HG02981 (cell line): ENCODE measurements at regions not wholly inside any gene's neighbourhood (a gene's known extent, or its start where the extent isn't known, plus 50 kb on each side); places are given as distances from the start of the nearest gene placed in this dataset.
"Not testable (repeated sequence)": the region's sequence is repeated elsewhere in the genome, so short reads cannot be mapped to it uniquely, and the experiment has no call there.

ENCODE experiments used
- ATAC-seq: cut with Tn5 transposase; IDR thresholded peaks from one replicate; pipeline ENCODE4 v1.9.1; 2021; ENCODE audit warnings: mild to moderate bottlenecking, moderate library complexity; ENCODE audit not compliant: unreplicated experiment

DNA sequence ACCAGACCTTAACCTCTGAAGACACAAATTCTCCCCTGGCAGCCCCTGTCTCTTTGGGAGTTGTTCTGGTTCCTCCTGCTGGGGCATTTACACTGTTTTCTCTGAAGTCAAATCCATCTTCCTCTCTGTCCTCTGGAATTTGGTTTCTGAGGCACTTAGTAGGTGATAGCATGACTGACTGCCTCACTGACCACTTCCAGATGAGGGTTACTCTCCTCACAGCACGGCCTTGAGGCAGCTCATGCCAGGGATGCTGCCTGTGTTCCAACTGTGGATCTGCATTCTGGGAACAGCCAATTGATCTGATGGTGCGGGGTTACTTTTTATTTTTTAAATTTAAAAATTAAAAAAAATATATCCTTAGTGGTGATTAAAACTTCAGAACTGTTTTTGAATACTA is 140.9 kb upstream of the ROPN1 start:
- ATAC-seq, result no peak

GRCh38 chr3:124133366-124133940 is 141.5 kb upstream of the ROPN1 start:
- ATAC-seq, result no peak

DNA sequence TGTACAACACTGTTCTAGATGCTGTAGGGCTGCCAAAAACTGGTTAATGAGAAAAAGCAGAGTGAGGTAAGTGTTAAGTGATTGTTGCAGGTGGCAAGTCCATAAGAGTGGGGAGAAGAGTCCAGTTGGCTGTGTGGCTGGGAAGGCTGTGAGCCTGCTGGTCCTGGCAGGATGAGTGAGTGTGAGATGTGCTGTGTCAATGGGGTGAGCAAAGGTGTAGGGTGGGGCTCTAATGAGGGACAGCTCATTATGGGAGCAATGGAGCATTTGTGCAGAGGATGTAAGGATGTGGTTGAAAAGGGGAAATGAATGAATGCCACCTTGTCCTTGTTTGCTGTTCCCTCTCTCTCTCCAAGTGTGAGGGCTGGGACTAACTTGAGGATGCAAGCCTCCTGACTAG is 145.3 kb upstream of the ROPN1 start:
- no peak for ATAC-seq

GRCh38 chr3:124138148-124138547 is 146.2 kb upstream of the ROPN1 start:
- ATAC-seq, result no peak

DNA sequence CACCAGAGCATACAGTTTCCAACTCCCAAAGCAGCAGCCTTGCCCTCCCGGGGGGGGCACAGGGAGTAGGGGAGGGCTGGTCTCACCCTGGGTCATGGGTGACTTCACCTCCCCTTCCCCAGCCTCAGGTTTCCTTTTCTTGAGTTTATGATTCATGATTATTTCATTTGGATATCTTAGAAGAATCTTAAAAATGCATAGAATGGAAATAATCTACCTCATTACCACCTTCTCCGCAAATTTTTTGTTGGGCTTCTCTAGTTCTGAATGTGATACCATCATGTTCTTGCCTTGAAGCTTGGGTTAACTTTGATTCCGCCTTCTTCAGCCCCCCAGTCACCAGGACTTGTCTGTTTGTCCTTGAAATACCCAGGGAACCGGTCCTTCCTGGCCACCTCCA is 148.8 kb upstream of the ROPN1 start:
- ATAC-seq, result no peak

DNA sequence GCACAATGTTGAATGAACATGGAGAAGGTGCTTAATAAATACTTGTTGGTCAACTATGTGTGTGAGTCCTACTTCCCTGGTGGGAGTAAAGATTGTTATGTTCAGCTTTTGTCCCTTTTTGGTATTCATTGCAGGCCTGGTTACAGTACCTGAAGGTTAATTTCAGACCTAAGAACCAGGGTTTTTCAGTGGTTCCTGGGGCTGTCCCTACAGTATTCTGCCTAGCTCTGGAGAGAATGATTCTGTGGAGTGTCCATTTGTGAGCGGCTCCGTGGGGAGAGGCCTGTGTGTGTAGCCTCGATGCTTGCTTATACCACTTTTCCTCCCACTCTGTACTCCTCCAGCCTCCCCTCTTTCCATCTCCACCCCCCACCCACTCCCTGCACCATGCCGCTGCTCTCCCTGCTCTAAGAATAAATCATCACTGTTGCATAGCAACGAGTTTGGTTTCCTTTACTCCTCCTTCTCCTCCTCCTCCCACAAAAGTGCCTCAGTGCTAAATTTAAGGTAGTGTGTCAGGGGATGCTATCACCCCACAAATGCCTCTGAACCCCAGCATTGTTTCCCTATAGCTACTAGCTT is 150.6 kb upstream of the ROPN1 start:
- ATAC-seq, result no peak

- no peak for ATAC-seq
These were observed 151.1 kb upstream of the ROPN1 start for GRCh38 chr3:124143047-124143446.

- no peak for ATAC-seq
These were observed 152.3 kb upstream of the ROPN1 start for GRCh38 chr3:124144035-124144814.

- ATAC-seq, result no peak
These were observed 155.5 kb upstream of the ROPN1 start for GRCh38 chr3:124147429-124147828.

DNA sequence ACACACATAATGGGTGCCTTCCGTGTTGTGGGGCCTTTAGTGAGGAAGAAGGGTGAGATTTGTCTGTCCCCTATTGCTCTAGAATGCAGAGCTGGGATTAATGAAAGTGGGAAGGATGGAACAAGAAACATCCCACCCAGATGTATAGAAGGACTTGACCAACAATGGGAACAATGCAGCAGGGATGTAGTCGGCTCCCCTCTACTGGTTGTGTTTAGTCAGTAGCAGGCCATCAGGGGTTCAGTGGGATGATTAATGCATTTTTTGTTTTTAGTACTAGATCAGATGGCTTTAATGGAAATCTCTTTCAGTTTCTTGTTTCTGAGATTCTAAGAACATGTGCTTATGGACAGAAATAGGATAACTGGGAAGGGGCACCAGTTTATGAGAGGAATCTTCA is 156.0 kb upstream of the ROPN1 start:
- ATAC-seq, result no peak

DNA sequence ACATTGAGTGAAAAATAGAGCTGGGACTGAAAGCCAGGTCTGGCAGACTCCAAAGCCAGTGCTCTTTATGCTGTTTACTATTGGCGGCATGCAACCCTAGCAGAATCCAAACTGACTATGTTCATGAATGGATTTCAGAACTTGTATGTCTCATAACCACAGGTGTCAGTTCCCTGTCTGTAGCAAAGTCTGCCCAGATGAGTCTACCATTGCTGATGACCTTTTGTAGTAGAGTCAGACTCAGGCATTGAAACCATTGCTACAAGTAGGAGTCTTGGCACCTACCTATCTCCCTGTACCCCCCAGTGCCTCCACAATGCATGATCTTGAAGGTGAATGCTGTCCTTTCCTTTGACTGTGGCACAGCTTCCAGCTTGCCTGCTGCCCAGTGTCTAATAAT is 157.2 kb upstream of the ROPN1 start:
- ATAC-seq, result no peak

GRCh38 chr3:124149771-124150170 is 157.8 kb upstream of the ROPN1 start:
- no peak for ATAC-seq

DNA sequence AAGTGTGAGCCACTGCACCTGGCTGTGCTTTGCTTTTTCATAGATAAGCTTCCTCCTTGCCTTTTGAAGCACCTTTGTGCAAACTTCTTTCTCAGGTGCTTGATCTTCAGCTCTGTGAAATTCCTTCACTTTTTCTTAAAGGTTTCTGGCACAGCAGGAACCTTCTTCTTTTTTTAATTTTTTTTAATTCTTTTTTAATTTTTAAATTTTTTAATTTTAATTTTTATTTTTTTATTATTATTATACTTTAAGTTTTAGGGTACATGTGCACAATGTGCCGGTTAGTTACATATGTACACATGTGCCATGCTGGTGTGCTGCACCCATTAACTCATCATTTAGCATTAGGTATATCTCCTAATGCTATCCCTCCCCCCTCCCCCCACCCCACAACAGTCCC is 161.0 kb upstream of the ROPN1 start:
- not testable (repeated sequence) for ATAC-seq

GRCh38 chr3:124156866-124157712 is 165.2 kb upstream of the ROPN1 start:
- ATAC-seq, result no peak

GRCh38 chr3:124157748-124158147 is 165.8 kb upstream of the ROPN1 start:
- no peak for ATAC-seq

- ATAC-seq, result no peak
These were observed 166.4 kb upstream of the ROPN1 start for GRCh38 chr3:124158168-124158881.

DNA sequence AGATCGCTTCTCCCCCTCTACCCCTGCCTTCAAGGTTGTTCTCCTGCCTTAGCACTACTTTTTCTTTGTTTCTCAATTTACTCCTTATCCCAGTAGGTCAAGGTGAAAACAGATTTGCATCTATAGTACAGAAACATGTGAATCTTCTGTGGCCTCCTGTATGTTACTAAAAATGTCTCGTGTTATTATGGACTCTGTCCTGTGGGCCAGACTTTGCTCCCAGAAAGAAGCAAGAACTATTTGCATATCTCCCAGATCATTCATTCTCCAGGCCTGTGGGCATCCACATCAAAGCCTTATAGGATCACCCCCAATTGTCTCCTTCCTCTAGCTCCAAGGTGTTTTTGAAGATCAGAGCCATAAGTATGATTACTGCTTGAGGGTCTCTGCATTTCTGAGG is 169.5 kb upstream of the ROPN1 start:
- no peak for ATAC-seq

DNA sequence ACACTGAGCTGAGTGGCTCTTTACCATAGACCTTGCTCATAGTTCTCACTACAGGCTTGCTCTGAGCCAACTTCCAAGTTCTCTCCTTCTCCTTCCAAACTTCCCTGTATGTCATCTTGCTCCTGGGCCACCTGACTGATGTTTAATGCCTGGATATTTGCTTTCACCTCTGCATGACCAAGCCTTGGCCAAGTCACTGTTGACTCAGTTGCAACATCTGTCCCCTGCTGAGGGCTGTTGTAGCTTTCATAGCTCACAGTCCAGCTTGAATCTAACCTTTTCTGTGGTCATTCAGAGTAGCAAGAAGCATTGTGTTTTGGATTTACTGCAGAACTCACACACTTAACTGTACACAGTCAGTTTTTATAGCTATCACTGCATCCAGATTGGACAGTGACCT is 171.8 kb upstream of the ROPN1 start:
- no peak for ATAC-seq

DNA sequence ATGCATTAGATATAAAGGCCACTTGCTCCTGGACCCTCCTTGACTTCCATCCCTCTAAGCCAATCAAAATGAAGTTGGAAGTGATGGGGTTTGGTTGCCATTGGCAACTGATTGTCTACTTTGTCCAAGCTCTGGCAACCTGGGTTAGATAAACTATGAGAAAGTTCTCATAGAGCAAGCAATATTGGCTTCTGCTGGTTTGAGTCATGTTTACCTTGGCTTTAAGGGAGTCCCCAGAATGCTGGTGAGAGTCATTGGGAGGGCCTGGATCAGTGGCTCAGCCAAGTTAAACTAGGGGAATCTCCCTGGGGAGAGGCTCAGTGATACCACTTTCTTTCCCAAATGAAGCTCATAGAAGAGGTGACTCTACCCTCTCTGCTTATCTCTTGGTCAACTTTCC is 176.3 kb upstream of the ROPN1 start:
- ATAC-seq, result no peak

DNA sequence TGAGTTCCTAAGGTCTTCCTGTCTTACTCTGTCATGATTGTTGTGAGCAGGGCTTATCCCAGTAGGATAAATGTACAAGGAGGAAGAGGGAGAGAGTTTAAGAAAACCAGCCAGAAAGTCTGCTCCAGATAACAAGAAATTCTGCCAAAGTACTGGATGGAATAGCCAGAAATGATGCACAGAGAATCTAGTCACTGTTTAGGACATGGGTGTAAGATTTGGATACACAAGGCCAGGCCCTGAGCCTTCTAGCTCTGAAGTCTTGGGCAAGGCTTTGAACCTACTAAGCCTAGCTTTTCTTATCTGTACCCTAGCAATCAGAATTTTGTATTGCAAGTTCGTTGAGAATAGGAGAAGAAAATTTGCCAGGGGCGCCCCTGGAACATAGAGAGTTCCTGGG is 180.4 kb upstream of the ROPN1 start:
- no peak for ATAC-seq

DNA sequence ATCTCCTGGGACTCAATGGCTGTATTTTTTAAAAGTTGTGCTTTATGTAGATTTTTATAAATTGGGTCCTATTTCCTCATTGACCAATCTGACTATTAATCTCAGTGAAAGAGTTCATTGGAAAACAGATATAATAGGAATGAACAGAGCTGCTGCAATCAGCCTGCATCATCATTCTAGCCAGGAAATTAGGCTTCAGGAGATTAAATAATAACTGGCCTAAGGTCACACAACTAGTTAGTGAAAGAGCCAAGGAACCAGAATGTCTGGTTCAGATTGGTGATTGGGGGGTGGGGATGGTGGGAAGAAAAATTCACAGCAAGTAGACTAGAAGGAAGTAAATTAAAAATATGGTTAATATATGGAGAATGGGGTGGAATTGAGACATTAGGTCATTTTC is 180.9 kb upstream of the ROPN1 start:
- ATAC-seq, result no peak
